ENCODE measurements at regions not wholly inside any gene's neighbourhood (a gene's known extent, or its start where the extent isn't known, plus 50 kb on each side); places are given as distances from the start of the nearest gene placed in this dataset.

DNA sequence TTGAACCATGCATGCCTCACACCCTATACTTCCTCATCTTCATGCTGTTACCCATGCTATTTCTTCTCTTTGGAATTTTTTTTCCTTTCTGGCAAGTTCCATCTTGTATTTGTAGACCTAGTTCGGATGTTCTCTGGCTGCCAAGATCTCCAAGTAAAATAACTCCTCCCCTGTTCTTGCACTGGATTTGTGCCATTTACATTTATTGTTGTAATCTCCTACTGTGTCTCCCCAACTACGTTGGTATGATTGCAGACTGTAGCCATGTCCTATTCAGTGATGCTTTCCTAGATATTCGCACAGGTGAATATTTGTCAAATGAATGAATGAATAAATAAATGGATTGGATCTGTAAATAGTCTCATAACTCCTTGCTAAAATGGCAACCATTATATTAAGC is 546.0 kb downstream of the MN1 start:
- H3K4me1 ChIP-seq, result no peaks in the 10 kb centered on the region
- H3K27ac ChIP-seq, result no peak overlapping the region
- no peak overlapping the region for H3K4me3 ChIP-seq (replicated peaks in 1 of 3)
- no peaks in the 10 kb centered on the region for H3K9me3 ChIP-seq
- intact Hi-C loops (cut with DNase I), result no loop called here
- H3K27me3 ChIP-seq, result no peaks in the 10 kb centered on the region
- DNase-seq, result no peak
- TF ChIP-seq POLR2A (IDR thresholded peaks at IDR 0.05), result no peak
- TF ChIP-seq, protein P1, sequence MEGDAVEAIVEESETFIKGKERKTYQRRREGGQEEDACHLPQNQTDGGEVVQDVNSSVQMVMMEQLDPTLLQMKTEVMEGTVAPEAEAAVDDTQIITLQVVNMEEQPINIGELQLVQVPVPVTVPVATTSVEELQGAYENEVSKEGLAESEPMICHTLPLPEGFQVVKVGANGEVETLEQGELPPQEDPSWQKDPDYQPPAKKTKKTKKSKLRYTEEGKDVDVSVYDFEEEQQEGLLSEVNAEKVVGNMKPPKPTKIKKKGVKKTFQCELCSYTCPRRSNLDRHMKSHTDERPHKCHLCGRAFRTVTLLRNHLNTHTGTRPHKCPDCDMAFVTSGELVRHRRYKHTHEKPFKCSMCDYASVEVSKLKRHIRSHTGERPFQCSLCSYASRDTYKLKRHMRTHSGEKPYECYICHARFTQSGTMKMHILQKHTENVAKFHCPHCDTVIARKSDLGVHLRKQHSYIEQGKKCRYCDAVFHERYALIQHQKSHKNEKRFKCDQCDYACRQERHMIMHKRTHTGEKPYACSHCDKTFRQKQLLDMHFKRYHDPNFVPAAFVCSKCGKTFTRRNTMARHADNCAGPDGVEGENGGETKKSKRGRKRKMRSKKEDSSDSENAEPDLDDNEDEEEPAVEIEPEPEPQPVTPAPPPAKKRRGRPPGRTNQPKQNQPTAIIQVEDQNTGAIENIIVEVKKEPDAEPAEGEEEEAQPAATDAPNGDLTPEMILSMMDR (IDR thresholded peaks at IDR 0.05), result no peak
- H3K36me3 ChIP-seq, result no peaks in the 10 kb centered on the region
- WGBS, 2 donors, result 80 to 89% methylated on average over 3 of the region's 3 CpGs

DNA sequence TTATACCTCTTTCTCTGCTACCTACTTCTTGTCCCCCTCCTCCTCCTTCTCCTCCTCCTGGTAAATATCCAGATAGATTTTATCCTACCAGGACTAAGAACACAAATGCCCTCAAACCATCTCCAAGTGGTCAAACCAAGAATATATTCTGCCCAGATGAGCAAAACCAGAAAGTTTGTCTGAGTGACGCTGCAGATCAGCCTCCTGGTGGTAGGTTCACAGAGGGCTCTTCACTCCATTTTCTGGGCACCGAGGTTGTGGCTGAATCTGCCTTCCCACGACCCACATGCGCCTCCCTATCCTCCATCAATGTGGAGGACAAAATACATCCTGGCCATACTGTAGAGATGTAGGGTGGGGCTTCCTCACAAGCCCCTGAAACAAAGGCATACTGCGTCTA is 543.6 kb downstream of the MN1 start:
- Histone ChIP-seq H3K27ac (no peak overlapping the region), H3K36me3 (no peaks in the 10 kb centered on the region), H3K4me1 (no peaks in the 10 kb centered on the region), H3K4me3 (replicated peaks in 1 of 3) (no peak overlapping the region), H3K9me3 (no peaks in the 10 kb centered on the region), H3K27me3 (no peaks in the 10 kb centered on the region)
- DNase-seq, result no peak
- TF ChIP-seq, protein P1 (IDR thresholded peaks at IDR 0.05), result no peak
- TF ChIP-seq POLR2A (IDR thresholded peaks at IDR 0.05), result no peak
- intact Hi-C loops (cut with DNase I), result no loop called here
- WGBS, 2 donors, result 82 to 83% methylated on average over 5 of the region's 5 CpGs

DNA sequence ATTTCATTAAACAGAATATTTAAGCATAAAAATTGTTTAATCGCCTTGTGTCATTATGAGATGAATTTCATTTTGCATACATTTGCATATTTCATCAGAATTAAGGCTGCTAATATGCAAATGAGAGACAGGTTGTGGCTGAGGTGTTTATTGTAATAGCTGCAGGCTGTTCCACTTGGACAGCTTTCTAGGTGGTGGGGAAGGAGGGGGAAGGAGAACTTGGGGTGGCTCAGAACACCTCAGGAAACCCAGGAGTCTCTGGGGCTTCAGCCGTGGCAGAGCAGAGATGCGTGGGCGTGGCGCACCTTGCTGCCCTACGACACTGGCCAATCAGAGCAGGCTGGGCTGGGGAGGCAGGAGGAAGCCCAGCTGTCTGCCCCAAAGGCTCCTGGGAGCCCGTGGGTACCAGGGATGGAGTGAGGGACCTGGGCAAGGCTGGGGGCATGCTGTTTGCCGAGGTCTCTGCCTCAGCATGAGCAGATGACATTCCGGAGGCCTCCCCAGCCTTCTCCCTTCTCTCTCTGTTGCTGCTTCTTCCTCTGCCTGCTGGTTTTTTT is 542.9 kb downstream of the MN1 start:
- no peaks in the 10 kb centered on the region for H3K27me3 ChIP-seq
- no peak overlapping the region for H3K4me3 ChIP-seq (replicated peaks in 1 of 3)
- H3K4me1 ChIP-seq, result no peaks in the 10 kb centered on the region
- intact Hi-C loops (cut with DNase I), result no loop called here
- 70 to 82% methylated on average over 9 of the region's 9 CpGs for WGBS, 2 donors
- no peak for DNase-seq
- H3K9me3 ChIP-seq, result no peaks in the 10 kb centered on the region
- no peaks in the 10 kb centered on the region for H3K36me3 ChIP-seq
- TF ChIP-seq, protein P1 (IDR thresholded peaks at IDR 0.05), result no peak
- no peak for TF ChIP-seq POLR2A (IDR thresholded peaks at IDR 0.05)
- H3K27ac ChIP-seq, result no peak overlapping the region

DNA sequence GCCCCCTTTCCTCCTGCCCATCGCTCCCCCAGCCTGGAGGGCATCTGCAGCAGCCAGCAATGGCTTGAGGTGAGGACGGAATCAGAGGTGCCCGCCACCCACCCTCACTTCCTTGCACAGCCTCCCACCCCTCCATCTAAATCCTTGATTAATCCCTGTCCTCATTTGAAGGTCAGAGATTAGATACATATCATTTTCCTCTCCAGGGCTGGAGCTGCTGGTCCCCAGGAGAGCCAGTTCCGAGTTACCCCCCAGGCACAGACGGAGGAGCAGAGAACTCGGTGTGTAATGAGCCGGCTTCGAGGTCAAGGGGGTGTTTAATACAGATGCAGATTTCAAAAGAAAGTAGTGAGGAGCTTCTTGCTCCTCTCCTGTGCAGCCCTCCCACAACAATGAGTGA is 542.1 kb downstream of the MN1 start:
- H3K27me3 ChIP-seq, result no peaks in the 10 kb centered on the region
- WGBS, 2 donors, result 74 to 77% methylated on average over 8 of the region's 8 CpGs
- no peak overlapping the region for H3K4me3 ChIP-seq (replicated peaks in 1 of 3)
- no peak for DNase-seq
- no peaks in the 10 kb centered on the region for H3K4me1 ChIP-seq
- H3K27ac ChIP-seq, result no peak overlapping the region
- intact Hi-C loops (cut with DNase I), result no loop called here
- TF ChIP-seq, protein P1 (IDR thresholded peaks at IDR 0.05), result no peak
- TF ChIP-seq POLR2A (IDR thresholded peaks at IDR 0.05), result no peak
- no peaks in the 10 kb centered on the region for H3K9me3 ChIP-seq
- H3K36me3 ChIP-seq, result no peaks in the 10 kb centered on the region

DNA sequence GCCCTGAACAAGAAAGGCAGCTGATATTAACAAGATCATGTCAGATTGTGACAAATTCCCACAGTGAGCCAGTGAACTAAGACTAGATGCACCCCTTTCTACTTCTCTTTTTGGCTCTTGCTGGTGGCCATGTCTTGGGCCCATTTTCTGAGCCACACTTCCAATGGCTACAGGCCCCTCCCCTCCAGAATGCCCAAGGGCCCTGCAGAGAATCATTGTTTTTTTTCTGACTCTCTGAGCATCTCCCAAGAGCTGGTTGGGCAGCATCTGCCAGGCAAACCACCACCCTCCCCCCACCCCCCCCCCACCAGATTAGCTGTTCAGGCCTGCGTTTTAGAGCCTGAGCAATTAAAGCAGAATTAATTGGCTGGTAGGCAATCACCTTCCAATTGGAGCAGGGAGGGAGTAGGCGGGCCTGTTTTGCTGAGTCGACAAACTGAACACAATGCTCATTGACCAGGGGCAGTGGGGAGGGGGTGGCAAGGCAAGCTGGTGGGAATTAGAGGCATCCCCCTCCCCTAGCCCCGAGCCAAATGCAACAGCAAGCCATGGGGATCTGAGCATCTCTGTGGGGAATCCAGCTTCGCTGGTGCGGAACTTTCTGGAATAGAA is 541.4 kb downstream of the MN1 start:
- TF ChIP-seq, protein P1 (IDR thresholded peaks at IDR 0.05), result no peak
- TF ChIP-seq POLR2A (IDR thresholded peaks at IDR 0.05), result no peak
- H3K4me1 ChIP-seq, result no peaks in the 10 kb centered on the region
- H3K36me3 ChIP-seq, result no peaks in the 10 kb centered on the region
- WGBS, 2 donors, result 55 to 59% methylated on average over 6 of the region's 6 CpGs
- no peaks in the 10 kb centered on the region for H3K27me3 ChIP-seq
- H3K4me3 ChIP-seq (replicated peaks in 1 of 3), result no peak overlapping the region
- no peak overlapping the region for H3K27ac ChIP-seq
- no peaks in the 10 kb centered on the region for H3K9me3 ChIP-seq
- intact Hi-C loops (cut with DNase I), result no loop called here
- DNase-seq, result no peak
